SHP77 (cell line): ENCODE measurements at regions not wholly inside any gene's neighbourhood (a gene's known extent, or its start where the extent isn't known, plus 50 kb on each side); places are given as distances from the start of the nearest gene placed in this dataset.

Experiments
- DNase-seq, 2 experiments: peaks; one replicate each; lab custom pipeline; 2025; lab: John Stamatoyannopoulos, UW

GRCh38 chr10:10850214-10850613, 167.5 kb upstream of the CELF2 start:
- no peak for DNase-seq

- DNase-seq = no peak
Observed at GRCh38 chr10:10852464-10852863, 165.2 kb upstream of the CELF2 start.

DNA sequence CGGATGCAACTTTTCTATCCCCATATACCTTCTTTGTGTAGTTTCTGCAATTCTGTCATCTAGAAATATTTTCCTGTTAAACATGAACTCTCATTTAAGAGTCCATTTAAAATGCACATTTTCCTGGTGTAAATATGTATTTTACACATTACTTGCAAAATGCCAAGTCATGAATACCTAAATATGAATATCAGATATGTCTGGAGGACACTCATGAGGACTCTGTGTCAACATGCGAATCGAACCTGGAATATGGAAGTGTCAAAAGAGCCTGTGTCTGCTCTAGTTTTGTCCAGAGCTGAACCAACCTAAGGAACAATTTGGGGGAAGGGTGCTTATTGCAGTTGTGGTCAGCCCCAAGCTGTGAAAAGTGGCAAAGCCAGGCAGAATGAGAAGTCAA, 163.7 kb upstream of the CELF2 start:
- no peak for DNase-seq

DNA sequence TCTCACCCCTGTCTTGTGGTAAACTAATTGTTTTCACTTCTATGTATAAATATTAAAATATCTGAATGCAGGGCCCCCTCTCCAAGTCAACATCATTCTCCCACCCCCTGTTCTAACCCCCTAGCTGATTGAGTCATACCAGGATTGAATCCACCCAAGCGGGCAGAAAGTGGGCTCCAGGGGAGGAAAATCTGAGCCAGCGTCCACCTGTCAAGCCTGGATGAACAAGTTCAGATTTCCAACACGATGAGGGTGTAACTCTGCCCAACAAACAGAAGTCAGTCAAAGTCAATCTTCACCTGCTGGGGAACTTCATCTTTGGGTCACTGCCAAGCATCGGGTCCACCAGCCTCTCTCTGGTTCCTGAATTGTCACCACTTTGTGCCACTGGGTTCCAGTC, 162.9 kb upstream of the CELF2 start:
- DNase-seq = no peak

- no peak for DNase-seq
Observed at GRCh38 chr10:10855151-10855581, 162.5 kb upstream of the CELF2 start.

- DNase-seq = no peak
Observed at GRCh38 chr10:10860455-10860976, 157.2 kb upstream of the CELF2 start.

- DNase-seq = no peak
Observed at GRCh38 chr10:10865303-10865702, 152.4 kb upstream of the CELF2 start.

DNA sequence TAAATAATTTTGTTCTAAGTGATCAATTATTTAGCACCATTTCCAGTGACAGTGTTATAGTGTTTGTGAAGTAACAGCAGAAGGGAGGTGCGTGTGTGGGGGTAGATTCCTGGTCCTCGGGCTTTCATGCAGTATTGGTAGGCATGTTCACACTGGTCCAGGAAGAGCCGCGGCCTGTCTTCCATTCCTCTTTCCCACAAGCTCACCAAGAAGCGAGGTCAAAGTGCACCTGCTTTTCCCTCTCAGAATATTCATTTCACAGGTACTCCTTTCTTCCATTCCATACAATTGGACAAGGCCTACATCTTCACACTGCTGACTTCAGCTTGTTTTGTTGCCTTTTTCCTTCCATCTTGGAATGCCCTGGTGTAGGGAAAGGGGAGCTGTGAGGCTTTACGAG, 151.8 kb upstream of the CELF2 start:
- DNase-seq = no peak

DNA sequence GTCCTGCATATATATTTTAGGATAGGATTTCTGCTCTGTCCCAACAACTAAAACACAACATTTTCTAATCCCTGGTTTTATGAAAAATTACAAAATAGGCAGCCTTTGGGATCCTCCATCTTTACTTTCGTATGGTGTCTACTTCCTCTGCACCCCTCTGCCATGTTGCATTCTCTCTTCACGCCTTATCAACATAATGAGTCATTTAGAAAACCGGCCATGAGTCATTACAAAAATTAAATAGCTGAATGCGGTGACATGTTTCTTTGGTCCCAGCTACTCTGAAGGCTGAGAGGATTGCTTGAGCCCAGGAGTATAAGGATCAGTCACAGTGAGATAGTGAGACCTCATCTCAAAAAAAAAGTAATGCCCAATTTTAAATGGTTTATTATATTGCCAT, 148.1 kb upstream of the CELF2 start:
- DNase-seq = no peak

GRCh38 chr10:10870523-10871241, 147.0 kb upstream of the CELF2 start:
- DNase-seq = no peak

GRCh38 chr10:10871352-10871751, 146.3 kb upstream of the CELF2 start:
- DNase-seq = no peak

DNA sequence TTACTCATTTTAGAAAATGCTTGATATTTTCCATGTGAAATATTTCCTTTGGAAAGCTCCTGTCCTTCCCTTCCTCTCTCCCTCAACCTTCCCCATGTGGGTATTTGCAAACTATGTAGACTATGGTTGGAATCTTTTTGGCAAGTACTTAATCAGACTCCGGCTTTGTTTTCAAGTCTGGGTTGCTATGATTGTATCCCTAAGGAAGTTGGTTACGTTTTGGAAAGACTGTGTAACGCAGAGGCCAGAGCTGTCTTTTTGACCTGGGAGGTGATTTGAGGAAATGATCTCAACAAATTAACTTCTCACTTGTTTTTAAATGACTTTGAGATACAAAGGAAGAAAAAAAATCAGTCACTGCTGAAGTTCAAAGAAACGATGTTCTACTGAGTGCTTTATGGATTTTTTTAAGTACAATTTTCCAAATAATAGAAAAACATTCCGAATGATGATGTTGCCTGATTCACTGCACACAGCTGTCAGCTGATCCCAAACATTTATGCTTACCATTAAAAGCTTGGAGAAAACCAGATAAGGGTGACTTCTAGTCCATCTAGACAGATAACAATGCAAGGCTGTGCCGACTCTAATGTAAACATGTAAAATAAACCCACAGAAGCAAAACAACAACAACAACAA, 145.5 kb upstream of the CELF2 start:
- no peak for DNase-seq

DNA sequence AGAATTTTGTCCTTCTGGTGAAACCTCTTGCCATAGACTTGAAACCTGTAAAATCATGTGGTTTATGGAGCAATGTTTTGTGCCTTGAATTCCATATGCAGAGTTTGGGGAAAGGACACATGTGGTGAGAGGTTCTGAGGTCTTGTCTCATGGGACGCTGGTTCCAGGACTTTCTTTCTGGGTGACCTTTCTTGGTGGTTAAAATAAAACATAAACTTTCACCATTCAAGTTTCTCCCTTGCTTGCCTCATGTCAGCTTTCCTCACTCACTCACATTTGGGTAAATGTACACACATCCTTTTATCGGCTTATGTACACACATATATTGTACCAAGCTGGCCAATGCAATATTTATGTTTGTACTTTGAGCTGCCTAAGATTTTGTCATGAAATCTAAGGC, 144.9 kb upstream of the CELF2 start:
- DNase-seq = no peak

DNA sequence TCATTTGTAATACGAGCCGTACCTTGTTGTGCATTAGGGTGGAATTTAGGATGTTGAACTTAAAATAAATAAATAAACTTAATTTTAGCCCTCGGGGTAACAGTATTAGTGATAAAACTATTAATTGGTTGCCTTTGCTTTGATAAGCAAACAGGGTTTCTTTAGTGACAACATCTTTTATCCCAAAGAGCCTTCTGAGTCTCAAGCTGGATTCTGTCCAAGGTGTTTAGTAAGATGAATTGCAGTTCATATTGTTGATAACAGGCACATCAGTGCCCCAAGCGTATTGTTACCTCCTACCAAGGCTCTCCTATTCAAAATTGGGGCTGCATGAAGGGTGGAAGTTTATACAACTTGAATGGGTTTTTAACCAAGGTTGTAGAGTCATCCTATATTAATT, 144.4 kb upstream of the CELF2 start:
- no peak for DNase-seq

- DNase-seq = no peak
Observed at GRCh38 chr10:10873915-10874314, 143.8 kb upstream of the CELF2 start.

DNA sequence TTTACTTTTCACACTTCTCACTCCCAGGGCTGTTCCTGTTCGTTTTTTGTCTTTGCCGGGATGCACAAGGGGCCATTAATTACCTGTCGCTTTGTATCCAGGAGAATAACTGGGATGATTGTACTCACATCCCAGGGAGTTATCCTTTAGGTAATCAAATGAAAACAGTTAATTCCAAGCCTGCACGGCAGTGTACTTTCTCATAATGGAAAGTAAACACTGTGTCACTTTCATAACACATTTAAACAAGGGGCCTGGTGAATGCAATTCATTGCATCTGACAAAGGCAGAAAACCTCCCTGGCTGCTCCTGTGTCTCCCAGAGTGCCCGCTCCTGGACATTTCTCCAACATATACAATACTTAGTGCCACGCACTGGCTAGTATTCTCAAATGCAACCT, 138.7 kb upstream of the CELF2 start:
- no peak for DNase-seq

GRCh38 chr10:10881117-10881813, 136.4 kb upstream of the CELF2 start:
- no peak for DNase-seq

GRCh38 chr10:10883737-10884136, 133.9 kb upstream of the CELF2 start:
- no peak for DNase-seq

DNA sequence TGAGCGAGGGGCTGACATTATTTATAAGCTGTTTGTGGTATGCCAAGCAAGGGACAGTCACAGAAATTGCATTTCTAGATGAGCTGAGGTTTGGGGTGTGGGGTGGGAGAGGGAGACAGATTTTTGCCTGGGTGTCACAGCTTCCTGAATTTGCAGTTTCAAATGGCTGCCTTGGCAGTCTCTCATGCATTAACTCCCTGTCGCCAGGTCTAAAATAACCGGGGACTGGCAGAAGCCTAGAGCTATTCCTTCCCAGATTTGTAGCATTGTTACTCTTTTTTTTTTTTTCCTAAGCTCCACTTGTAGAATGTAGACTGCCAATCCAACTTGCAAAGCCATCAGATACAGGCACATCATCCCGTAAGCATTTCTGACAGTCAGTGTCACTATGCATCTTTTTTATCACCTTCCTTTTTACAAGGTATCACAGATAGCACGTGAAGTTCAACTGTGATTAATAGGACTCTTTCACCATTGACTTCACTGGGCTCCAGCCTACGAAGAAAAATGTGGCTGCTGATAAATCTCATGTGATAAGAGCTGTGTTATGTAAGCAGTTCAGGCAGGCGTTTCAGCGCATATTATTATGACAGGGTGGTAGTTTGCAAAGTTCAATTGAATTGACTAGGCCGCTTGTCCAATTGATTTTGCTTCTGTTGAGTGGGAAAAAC, 130.7 kb upstream of the CELF2 start:
- DNase-seq = no peak

GRCh38 chr10:10891124-10892082, 126.3 kb upstream of the CELF2 start:
- DNase-seq = no peak

DNA sequence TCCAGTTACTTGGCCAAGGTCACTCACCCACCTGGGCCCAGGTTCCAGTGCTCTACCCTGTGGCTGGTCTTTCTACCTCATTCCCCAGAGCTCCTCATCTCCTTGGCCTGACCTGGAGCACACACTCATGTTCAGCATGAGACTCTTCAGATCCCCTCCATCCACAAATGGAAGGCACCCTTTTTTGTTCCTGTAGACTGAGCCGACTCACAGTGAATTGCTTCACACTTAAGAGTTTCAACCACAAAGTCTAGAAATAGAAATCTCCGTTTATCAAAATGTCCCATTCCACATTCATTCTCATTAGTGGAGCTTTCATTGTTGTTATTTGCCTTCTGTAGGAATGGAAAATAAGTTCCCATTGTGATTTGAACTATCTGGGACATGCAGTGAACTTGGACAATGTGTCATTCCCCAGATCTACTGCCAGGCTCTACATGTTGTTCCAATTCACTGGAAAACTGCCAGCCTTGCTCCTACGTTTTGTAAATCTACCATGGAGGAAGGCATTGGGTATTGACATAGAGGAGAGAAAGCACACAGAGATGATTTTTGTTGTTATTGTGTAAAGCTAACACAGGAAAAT, 125.3 kb upstream of the CELF2 start:
- DNase-seq = no peak
